ENCODE measurements at regions not wholly inside any gene's neighbourhood (a gene's known extent, or its start where the extent isn't known, plus 50 kb on each side); places are given as distances from the start of the nearest gene placed in this dataset.

- DNase-seq (ENCODE audit: low read depth), result no peak
- no peak overlapping the region for H3K4me3 ChIP-seq (ENCODE audit: low read length)
- TF ChIP-seq, protein P1, sequence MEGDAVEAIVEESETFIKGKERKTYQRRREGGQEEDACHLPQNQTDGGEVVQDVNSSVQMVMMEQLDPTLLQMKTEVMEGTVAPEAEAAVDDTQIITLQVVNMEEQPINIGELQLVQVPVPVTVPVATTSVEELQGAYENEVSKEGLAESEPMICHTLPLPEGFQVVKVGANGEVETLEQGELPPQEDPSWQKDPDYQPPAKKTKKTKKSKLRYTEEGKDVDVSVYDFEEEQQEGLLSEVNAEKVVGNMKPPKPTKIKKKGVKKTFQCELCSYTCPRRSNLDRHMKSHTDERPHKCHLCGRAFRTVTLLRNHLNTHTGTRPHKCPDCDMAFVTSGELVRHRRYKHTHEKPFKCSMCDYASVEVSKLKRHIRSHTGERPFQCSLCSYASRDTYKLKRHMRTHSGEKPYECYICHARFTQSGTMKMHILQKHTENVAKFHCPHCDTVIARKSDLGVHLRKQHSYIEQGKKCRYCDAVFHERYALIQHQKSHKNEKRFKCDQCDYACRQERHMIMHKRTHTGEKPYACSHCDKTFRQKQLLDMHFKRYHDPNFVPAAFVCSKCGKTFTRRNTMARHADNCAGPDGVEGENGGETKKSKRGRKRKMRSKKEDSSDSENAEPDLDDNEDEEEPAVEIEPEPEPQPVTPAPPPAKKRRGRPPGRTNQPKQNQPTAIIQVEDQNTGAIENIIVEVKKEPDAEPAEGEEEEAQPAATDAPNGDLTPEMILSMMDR (conservative IDR thresholded peaks at IDR 0.05; ENCODE audit: low read length), result no peak
These were observed 262.1 kb downstream of the FGF9 start for GRCh38 chr13:21932996-21933395.

DNA sequence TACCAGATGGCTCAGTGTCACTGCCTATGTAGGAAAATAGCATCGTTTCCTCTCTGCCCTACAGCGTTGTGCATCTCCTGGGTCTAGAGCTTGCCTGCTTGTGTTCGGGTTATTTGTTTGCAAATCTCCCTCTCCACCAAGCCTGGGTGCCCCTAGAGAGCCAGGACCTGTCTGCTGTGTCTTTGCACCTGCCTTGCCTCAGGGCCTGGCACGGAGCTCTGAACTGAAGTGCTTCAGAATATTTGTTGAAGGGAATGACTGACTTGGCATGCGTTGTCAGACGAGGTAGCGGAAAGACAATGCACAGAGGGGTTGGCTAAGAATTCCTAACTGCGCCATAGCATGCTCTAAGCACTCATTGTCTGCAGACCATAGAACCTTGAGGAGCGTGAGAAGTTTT lies 263.4 kb downstream of the FGF9 start:
- H3K4me3 ChIP-seq (ENCODE audit: low read length), result no peak overlapping the region
- no peak for DNase-seq (ENCODE audit: low read depth)
- TF ChIP-seq, protein P1 (conservative IDR thresholded peaks at IDR 0.05; ENCODE audit: low read length), result no peak

- no peak overlapping the region for H3K4me3 ChIP-seq (ENCODE audit: low read length)
- TF ChIP-seq, protein P1 (conservative IDR thresholded peaks at IDR 0.05; ENCODE audit: low read length), result no peak
- DNase-seq (ENCODE audit: low read depth), result no peak
These were observed 265.8 kb downstream of the FGF9 start for GRCh38 chr13:21936674-21937073.

DNA sequence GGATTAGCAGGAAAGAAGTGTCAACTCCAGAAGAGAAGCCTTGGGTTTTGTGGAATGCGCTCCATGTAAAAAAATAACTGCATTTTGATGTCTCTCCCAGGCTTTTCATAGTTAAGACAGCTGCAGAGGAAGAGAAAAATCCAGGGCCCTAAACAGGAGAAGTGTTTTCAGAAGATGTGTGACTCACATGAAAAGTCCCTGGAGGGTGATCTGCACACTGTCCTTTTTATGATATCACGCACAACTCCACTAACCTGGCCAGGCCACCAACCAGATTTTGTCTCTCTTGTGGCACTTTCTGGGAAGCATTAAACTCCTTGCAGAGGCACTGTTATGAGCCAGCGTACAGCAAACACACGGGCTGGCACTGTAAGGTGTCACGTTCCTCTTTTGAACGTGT lies 267.3 kb downstream of the FGF9 start:
- H3K4me3 ChIP-seq (ENCODE audit: low read length), result no peak overlapping the region
- DNase-seq (ENCODE audit: low read depth), result no peak
- TF ChIP-seq, protein P1 (conservative IDR thresholded peaks at IDR 0.05; ENCODE audit: low read length), result no peak

GRCh38 chr13:21938636-21939035 lies 267.8 kb downstream of the FGF9 start:
- no peak for DNase-seq (ENCODE audit: low read depth)
- no peak overlapping the region for H3K4me3 ChIP-seq (ENCODE audit: low read length)
- TF ChIP-seq, protein P1 (conservative IDR thresholded peaks at IDR 0.05; ENCODE audit: low read length), result no peak

GRCh38 chr13:21942061-21942460 lies 271.2 kb downstream of the FGF9 start:
- no peak for DNase-seq (ENCODE audit: low read depth)
- H3K4me3 ChIP-seq (ENCODE audit: low read length), result no peak overlapping the region
- TF ChIP-seq, protein P1 (conservative IDR thresholded peaks at IDR 0.05; ENCODE audit: low read length), result no peak

- no peak for DNase-seq (ENCODE audit: low read depth)
- H3K4me3 ChIP-seq (ENCODE audit: low read length), result no peak overlapping the region
- TF ChIP-seq, protein P1 (conservative IDR thresholded peaks at IDR 0.05; ENCODE audit: low read length), result no peak
These were observed 273.7 kb downstream of the FGF9 start for GRCh38 chr13:21944610-21945009.

Data from AG10803 (cell line).